NCI-H446 (cell line): ENCODE measurements at regions not wholly inside any gene's neighbourhood (a gene's known extent, or its start where the extent isn't known, plus 50 kb on each side); places are given as distances from the start of the nearest gene placed in this dataset.
"Not testable (repeated sequence)": the region's sequence is repeated elsewhere in the genome, so short reads cannot be mapped to it uniquely, and the experiment has no call there.

Experiments
- DNase-seq, 2 experiments: peaks; one replicate each; lab custom pipeline; 2025; lab: John Stamatoyannopoulos, UW

DNA sequence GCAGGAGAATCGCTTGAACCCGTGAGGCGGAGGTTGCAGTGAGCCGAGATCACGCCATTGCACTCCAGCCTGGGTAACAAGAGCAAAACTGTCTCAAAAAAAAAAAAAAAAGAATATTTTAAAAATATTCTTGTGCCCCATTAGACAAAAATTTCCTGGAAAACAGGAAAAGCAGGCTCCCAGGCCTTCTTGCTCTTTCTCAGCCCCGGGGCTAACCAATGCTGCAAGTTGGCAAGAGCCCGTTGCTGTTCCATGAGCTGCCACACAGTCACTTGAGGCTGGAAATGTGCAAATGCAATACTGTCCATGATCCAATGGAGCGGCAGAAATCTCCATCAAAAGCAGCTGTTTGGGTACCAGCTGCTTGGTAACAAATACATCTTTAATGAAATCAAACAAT lies 994.7 kb downstream of the VRK1 start:
- no peak for DNase-seq

DNA sequence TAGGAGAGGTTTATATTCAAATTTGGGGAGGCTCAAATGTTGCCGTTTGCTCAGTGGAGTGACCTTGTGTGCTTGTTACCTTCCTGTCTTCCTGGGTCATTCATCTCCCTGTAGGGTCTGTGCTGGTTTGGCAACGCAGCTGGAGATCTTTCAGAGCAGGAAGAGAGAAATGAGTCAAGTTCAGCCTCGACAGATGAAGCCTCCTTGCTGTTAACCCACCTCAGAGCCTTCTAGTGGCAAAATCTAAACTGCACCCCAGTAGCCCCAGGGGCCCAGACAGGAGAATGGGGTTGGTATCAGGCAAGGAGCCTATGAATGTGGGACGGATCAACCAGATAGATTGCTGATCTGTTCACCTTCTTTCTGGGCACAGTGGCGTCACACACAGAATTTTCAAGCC lies 999.3 kb downstream of the VRK1 start:
- DNase-seq = no peak

DNA sequence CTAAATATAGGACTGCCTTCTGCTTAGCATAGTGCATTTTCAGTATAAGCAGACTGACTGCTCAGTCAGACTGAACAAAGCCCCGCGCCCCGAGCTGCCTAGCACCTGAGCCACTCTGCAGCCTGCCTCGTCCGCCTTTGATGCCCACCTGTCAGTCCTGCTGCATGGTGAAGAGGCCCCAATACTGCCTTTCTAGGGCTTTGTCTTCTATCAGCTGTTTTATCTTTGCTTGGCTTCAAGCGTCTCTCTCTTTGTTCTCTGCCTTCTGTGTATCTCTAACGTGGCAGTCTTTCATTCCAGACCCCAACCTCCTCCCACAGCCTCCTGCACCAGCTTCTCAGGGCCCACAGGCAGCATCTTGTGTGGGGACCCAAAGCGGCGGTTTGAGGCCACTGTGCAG lies 1001.0 kb downstream of the VRK1 start:
- DNase-seq = no peak

DNA sequence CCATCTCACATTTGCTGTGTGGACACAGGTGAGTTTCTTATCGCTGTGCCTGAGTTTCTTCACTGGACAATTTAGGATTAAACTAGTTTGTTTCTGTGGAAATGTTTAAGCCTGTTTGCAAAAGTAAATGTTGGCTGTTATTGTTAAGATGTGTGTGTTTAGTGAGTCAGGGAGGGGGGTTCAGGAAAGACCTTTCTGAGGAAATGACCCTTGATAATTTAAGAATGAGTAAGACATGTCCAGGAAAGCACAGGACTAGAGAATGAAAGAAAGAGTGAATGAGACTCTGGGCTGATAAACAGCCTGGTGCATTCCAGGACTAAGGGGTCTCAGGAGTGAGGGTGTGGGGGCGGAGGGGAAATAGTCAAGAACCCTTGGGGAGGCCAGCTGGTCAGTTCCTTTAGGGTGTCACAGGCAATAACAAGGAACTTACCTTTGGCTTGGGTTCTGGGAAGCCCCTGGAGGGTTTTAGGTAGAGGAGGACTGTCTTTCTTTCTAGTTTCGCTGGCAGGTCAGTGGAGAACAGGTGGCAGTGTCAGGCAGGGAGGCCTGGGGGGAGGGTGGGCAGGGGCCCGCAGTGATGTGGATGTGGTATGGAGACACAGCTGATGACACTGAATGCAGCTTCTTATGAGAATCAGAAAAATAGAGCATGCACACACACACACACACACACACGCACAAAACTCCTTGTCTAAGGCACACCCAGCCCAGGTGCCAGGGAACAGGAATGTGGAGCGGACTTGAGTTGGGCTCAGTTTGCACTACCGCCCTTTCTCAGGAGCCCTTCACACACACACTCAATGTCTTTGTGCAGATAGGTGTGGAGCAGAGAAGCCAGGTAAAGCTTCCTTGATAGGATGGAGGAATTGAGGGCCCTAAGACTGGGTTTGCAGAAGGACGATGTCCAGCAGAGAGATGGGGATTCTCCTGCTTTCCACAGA lies 1005.5 kb downstream of the VRK1 start:
- no peak for DNase-seq

DNA sequence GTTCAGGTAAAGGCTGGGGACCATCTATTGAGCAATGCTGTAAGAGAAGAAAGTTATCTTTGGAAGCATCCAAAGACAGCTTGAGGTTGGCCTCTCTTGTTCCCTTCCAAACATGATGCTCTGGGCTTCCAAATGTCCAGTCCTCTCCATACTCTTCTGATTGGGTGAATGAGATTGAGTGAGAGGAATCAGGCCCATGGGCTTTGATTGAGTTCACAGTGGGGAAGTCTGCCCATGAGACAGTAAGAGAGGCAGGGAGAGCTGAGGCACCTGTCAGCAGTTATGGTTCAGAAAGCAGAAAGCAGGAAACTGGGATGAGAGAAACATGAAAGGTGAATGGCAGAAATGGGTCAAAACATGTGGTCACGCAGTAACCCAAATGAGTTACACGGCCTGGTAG lies 1006.9 kb downstream of the VRK1 start:
- no peak for DNase-seq

DNA sequence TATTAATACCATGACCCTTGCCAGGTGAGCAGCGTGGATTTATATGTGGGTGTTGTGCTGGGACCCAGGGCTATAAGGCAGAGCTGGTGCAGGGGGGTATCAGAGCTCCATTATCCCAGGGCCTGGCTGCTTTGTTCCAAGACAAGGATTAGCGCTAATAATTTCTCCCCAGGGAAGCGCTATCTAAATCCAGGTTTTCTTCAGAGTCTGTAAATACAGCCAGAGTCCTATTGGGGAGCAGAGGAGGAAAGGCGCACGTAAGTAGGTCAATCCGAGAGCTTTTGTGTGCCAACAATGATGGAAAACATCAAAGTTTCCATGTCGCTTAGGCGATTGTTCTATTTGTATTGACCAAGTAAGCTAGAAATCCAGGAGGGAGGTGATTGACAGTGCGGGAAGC lies 1009.7 kb downstream of the VRK1 start:
- no peak for DNase-seq

DNA sequence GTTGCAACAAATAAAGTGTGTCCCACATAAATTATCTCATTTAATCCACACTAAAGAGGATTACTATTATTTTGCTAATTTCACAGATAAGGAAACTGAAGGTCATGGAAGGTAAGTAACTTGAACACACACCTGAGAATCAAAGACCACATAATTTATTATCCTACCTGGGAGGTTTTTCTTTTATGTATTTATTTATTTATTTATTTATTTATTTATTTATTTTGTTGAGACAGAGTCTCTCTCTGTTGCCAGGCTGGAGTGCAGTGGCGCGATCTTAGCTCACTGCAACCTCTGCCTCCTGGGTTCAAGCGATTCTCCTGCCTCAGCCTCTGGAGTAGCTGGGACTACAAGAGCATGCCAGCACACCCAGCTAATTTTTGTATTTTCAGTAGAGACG lies 1011.4 kb downstream of the VRK1 start:
- not testable (repeated sequence) for DNase-seq

DNA sequence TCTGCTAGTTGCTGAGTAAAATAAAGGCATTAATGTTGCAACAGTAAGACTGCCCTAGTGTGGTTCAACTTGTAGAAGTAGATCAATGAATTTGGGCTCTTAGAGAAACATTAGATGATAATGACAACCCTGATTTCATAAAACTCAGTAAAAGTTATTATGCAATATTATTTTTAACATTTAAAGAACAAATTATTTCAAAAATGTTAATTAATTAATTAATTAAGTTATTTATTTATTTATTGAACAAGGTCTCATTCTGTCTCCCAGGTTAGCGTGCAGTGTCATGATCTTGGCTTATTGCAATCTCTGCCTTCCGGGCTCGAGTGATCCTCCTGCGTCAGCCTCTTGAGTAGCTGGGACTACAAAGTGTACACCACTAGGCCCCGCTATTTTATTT lies 1016.4 kb downstream of the VRK1 start:
- no peak for DNase-seq

DNA sequence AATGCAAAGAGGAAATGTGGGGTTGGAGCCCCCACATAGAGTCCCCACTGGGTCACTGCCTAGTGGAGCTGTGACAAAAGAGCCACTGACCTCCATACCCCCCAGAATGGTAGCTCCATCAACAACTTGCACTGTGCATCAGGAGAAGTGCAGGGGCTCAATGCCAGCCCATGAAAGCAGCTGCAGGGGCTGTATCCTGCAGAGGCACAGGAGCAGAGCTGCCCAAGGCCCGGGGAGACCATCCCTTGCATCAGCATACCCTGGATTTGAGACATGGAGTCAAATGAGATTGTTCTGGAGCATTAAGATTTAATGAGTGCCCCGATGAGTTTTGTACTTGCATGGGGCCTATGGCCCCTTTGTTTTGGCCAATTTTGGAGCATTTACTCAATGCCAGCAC lies 1023.6 kb downstream of the VRK1 start:
- no peak for DNase-seq

DNA sequence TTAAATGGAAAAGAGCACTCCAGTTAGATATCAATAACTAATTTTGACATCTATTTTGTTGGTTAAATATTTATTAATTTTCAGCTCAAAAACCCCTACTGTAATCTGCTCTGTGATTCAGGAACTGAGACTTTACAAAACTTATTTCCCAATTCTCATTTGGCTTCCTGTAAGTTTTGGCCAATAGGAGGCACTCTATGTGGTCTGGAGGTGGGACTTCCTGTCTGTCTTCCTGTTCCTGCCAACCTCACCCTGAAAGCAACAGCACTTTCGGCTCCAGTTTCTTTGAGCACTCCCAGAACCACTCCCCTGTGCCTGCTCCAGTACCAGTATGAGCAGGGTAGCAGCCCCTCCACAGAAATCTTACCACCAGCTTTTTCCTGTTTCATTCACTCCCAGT lies 1027.0 kb downstream of the VRK1 start:
- DNase-seq = no peak

DNA sequence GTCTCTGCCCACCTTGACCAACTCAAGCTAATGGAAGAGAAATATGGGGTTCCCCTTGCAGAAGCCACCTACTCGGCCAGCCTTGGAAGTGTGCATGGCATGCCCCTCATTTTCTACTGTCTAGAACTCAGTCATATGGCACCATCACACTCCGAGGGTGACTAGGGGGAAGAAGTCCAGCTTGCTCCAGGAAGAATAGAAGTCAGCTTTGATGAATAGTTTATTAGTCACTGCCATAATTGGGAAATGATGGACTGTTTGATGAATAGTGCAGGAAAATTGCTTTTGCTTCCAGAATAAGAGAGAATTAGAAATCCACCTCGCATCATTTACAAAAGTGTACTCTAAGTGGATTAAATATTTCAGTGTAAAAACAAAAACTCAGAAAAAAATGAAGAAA lies 1030.6 kb downstream of the VRK1 start:
- DNase-seq = no peak

DNA sequence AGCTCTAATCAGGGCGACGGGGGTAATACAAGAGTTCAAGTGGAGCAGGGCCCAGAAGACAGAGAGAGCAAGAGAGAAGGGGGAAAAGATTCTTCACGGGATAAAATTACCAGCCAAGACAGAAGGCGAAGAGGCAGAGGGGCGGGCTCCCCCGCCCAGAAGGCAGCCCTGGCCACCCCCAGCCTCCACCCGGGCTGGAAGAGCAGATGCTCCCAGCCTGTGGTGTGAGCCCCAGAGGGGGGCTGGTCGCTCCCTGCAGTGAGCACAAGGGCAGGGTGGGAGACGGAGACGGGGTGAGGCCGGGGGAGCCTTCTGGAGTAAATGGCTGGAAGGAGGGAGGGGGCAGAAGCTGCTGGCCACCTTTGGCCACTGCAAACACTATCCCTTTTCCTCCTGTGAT lies 1035.6 kb downstream of the VRK1 start:
- no peak for DNase-seq

DNA sequence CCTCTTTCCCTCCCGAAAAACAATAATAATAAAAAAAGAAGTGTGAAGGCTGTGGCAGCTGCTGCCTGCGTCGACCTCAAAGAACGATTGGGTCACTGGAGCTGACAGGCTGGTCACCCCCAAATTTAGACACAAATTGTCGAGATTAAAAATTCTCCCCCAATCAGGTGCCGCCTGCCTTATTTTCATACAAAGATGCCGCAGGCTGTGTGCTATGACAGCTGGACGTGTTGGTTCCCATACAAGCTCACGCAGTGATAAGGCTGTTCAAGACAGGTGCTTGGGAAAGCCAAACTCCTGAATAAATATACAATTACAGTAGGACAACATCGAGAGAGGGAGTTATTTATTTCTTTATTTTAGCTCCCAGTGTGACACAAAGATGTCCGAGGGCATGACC lies 1041.8 kb downstream of the VRK1 start:
- DNase-seq = no peak

DNA sequence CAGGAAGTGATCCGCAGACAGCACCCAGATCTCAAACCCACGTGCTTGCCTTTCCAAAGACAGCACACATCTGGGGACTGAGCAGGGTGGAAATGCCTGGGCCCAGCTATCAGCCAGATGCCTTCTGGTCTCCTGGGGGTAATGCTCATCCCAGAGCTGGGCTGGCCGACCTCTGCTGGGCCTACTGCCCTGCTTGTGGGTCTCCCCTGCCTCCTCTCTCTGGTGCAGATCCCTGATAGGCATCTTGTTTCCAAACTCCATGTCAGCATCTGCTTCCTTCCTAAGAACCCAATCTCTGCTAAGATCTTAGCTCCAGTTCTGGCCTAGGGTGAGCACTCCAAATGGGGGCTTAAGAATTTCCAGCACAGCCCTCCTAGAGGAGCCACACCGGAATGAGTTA lies 1043.0 kb downstream of the VRK1 start:
- DNase-seq = no peak

DNA sequence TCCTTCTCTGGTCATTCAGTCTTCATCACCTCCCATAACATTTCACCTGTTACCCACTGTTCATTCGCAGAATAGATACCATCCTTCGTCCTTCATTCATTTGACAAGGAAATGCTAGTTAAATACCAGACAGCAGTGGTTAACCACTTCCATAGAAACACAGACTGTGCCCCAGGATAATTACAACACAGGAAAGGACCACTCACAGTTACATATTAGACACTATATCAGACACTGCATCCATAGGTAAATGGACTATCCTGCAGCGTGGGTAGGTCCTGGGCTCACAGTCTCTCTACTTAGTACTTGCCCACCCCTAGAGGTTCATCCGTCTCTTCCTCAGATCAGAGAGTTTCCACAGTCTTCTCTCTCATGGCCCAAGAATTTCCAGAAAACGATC lies 1044.6 kb downstream of the VRK1 start:
- no peak for DNase-seq

DNA sequence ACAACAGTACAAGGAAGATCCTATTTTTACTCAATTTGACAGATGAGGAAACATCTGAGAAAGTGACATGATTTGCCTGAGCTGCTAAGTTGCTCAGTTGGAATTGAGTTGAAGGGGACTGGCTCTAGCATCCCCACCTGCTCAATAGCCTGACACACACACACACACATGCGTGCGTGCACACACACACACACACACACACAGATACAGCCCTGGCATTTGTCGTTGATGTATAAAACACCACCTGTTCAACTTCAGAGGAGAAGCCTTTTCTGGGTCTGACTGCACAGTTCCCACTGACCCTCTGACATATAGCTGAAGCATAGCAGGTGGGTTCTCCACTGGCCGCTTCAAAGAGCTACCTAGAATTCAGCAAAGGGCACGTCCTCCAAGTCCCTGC lies 1045.9 kb downstream of the VRK1 start:
- DNase-seq = no peak

DNA sequence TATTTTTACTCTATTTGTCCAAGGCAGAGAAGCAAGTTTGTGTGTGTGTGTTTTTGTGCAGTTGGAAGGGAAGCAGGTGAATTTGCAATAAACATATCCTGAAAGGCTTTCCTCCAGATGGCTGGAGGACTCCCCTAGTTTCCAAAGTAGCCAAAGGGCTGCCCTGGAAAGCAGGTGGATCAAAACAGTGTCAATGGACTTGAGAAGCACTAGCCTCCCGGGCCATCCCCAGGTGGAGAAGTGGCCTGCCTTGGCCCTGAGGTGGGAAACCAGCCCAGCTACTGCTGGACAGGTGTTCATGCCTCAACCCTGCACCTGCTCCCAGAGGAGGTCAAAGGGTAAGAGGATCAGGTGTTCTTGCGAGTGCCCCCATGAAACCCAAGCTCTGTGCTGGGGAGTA lies 1046.9 kb downstream of the VRK1 start:
- DNase-seq = no peak

DNA sequence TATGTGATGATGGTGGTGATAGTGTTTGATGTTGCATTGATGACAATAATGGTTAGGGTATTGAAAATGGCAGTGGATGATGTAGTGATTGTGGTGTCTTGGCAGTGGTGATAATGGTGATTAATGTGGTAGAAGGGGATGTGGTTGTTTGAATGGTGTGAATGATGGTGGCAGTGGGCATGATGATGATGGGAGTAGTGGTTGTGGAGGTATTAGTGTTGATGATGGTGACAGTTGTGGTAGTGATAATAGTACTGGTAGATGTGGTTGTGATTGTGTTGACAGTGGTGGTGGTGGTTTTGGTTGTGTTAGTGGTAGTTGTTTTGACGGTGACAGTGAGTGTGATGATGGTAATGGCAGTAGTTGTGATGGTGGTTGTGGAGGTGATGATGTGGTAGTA lies 1049.0 kb downstream of the VRK1 start:
- DNase-seq = no peak

DNA sequence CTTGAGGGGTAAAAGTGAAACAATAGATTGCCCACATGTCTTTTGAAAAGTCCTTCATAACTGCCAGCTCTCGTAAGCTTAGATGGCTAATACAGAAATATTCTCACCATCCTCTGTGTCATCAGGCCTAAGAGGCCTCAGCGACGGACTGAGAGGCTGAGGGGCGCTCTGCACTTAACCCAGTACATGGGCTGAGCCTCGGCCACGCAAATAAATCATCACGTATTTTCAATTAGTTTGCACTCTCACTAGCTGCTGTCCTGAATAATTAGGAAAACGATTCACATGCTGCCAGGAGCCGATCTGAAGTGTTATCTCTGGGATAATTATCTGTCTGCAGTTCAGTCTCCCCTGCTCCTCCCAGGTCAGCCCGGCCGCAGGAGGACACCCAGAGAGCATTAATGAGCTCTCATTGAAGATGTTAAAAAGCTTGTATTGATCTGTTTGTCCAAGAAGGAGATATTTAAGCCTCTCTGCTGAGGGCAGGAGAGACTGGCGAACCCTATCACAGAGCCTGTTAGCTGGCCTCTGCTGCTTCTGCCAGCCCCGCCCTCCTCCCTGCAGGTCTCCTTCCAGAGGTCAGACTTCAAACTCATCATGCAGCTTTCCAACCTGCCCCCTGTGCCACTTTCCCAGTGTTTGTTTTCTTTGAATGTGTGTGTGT lies 1051.3 kb downstream of the VRK1 start:
- no peak for DNase-seq

DNA sequence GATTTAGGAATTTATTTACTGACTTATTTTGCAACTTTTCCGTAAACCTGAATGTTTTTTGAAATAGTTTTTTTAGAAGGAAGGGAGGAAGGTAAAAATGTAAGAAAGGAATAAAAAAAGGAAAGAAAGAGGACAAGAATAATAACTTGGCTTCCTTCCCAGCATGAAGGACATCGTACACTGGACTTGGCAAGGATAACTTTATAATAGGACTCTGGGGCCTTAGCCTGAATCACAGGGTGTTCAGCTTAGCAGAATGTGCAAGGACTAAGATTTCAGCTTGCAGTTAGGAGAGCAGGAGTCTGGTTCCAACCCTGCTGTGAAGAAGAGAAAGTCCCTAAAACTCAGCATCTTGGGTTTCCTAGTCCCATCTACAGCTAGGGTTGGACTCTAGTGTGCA lies 1053.3 kb downstream of the VRK1 start:
- no peak for DNase-seq

DNA sequence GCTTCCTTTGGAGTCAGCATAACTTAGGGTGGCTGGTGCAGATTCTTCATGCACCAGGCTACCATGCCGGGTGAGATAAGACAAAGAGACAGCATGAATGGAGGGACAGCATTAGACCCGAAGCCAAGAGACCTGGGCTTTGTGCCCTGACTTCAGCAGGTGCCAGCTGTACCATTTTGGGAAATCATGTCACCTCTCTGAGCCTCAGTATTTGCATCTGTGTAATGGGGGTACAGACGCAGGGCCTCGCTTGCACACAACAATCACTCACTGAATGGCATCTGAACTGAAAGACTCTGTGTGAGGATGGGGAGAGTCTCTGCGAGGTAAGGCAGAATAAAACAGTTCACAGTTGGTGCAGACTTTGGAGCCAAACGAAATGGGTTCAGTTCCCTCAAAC lies 1053.7 kb downstream of the VRK1 start:
- no peak for DNase-seq

DNA sequence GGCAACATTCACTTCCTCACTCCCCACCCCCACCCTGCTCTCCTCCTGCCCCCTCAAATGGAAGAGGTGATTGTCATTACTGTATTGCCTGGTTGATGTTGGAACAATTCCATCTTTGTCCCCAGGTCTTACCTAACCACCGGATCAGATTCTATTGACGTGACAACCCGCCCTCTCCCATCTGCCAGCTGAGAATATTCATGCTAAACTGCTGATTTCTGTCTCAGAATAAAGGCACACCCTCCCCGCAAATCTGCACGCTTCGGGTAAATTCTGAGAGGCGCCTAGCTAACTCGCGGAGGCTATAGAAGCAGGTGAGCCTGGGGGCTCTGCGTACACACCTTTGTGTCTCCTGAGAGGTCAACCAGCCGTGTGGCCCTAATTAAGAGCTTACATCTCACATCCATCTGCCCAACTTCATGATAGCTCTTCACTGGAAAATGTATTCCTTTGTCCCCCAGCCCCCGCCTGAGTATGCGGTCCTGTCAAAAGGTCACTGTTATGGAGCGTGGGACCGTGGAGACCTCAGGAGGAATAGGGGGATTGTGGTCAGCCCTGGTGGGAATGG lies 1054.3 kb downstream of the VRK1 start:
- no peak for DNase-seq

DNA sequence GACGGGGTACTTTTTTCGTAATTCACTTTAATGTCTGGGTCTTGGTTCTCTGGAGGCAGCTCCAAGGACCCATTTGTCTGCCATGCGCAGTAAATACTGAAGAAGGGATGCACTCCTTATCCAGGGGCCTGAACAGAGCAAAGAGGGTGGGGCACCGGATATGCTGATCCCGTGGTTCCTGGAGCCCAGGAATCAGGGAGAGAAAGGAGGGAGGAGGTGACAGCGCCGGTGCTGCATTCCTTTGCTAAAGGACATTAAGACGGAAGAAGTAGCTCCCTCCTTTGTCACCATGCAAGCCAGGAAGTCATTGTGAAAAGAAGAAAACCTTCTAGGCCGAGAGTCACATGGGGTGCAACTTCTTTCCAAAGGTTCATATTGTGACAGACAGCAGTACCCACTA lies 1057.7 kb downstream of the VRK1 start:
- no peak for DNase-seq
